Astrocyte (in vitro differentiated cells and primary cell): ENCODE measurements at regions not wholly inside any gene's neighbourhood (a gene's known extent, or its start where the extent isn't known, plus 50 kb on each side); places are given as distances from the start of the nearest gene placed in this dataset.
"Not testable (repeated sequence)": the region's sequence is repeated elsewhere in the genome, so short reads cannot be mapped to it uniquely, and the experiment has no call there.

Experiments used
- DNase-seq: peaks from one replicate; pipeline ENCODE4 v3.0.0-alpha.2; 2010; ENCODE audit warnings: low read depth
- FAIRE-seq: peaks from 2 replicates; lab custom pipeline; 2011; peaks lifted over from hg19 to GRCh38; lab: Jason Lieb, UNC
- H2AFZ ChIP-seq: 2 replicates; pipeline ENCODE4 v1.6.0; 2012; ENCODE audit warnings: low read depth, low read length, inconsistent platforms
- H3K27ac ChIP-seq: 2 replicates; pipeline ENCODE4 v1.5.1; 2011; ENCODE audit warnings: low read depth, low read length, inconsistent platforms
- H3K27me3 ChIP-seq: 2 replicates; pipeline ENCODE4 v1.6.0; 2011; ENCODE audit warnings: low read length, inconsistent platforms; ENCODE audit not compliant: insufficient read depth
- H3K36me3 ChIP-seq: 2 replicates; pipeline ENCODE4 v1.5.1; 2011; ENCODE audit warnings: low read length, inconsistent platforms; ENCODE audit not compliant: insufficient read depth
- H3K4me1 ChIP-seq: 2 replicates; pipeline ENCODE4 v1.5.1; 2011; ENCODE audit warnings: low read length, inconsistent platforms; ENCODE audit not compliant: insufficient read depth
- H3K4me2 ChIP-seq: 2 replicates; pipeline ENCODE4 v1.6.0; 2012; ENCODE audit warnings: low read length, inconsistent platforms
- H3K4me3 ChIP-seq: 2 replicates; pipeline ENCODE4 v1.5.1; 2011; ENCODE audit warnings: low read depth, mild to moderate bottlenecking, low read length, inconsistent platforms; ENCODE audit not compliant: insufficient read depth
- H3K79me2 ChIP-seq: 2 replicates; pipeline ENCODE4 v1.6.0; 2012; ENCODE audit warnings: mild to moderate bottlenecking, low read length, inconsistent platforms; ENCODE audit not compliant: insufficient read depth
- H3K9ac ChIP-seq: 2 replicates; pipeline ENCODE4 v1.6.0; 2012; ENCODE audit warnings: mild to moderate bottlenecking, low read length, inconsistent platforms
- H3K9me3 ChIP-seq: 2 replicates; pipeline ENCODE4 v1.5.1; 2012; ENCODE audit warnings: low read depth, mild to moderate bottlenecking, low read length, inconsistent platforms; ENCODE audit not compliant: insufficient read depth
- H4K20me1 ChIP-seq: 2 replicates; pipeline ENCODE4 v1.6.0; 2012; ENCODE audit warnings: low read length, inconsistent platforms; ENCODE audit not compliant: insufficient read depth
- H3K27ac Mint-ChIP-seq: one replicate; pipeline ENCODE4 v1.8.0; 2021; ENCODE audit warnings: mild to moderate bottlenecking, mixed read lengths; ENCODE audit not compliant: unreplicated experiment
- H3K27me3 Mint-ChIP-seq: one replicate; pipeline ENCODE4 v1.8.0; 2021; ENCODE audit warnings: low read depth, mixed read lengths; ENCODE audit not compliant: unreplicated experiment
- H3K36me3 Mint-ChIP-seq: one replicate; pipeline ENCODE4 v1.8.0; 2021; ENCODE audit warnings: low read depth, mixed read lengths; ENCODE audit not compliant: unreplicated experiment
- H3K4me1 Mint-ChIP-seq: one replicate; pipeline ENCODE4 v1.8.0; 2021; ENCODE audit warnings: low read depth, mixed read lengths; ENCODE audit not compliant: unreplicated experiment
- H3K4me3 Mint-ChIP-seq: one replicate; pipeline ENCODE4 v1.8.0; 2021; ENCODE audit warnings: mild to moderate bottlenecking, moderate library complexity, mixed read lengths; ENCODE audit not compliant: unreplicated experiment
- H3K9me3 Mint-ChIP-seq: one replicate; pipeline ENCODE4 v1.8.0; 2021; ENCODE audit warnings: mild to moderate bottlenecking, mixed read lengths; ENCODE audit not compliant: unreplicated experiment

DNA sequence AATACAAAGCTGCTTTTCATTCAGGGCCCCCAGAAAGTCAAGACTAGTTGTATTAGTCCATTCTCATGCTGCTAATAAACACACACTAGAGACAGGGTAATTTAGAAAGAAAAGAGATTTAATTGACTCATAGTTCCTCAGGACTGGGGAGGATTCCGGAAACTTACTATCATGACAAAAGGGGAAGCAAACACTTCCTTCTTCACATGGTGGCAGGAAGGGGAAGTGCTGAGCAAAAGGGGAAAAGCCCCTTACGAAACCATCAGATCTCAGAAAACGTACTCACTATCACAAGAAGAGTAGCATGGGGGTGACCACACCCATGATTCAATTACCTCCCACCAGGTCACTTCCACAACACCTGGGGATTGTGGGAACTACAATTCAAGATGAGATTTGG, 373.8 kb upstream of the FRG1 start:
- not testable (repeated sequence) for H3K4me1 ChIP-seq, H3K79me2 ChIP-seq, H3K36me3 Mint-ChIP-seq, H4K20me1 ChIP-seq, H3K4me2 ChIP-seq, H3K27me3 Mint-ChIP-seq, H3K36me3 ChIP-seq, FAIRE-seq, H3K4me3 ChIP-seq, H3K9me3 Mint-ChIP-seq, DNase-seq, H3K27ac Mint-ChIP-seq, H3K27me3 ChIP-seq, H3K27ac ChIP-seq, H3K9me3 ChIP-seq, H2AFZ ChIP-seq, H3K4me1 Mint-ChIP-seq, H3K9ac ChIP-seq, H3K4me3 Mint-ChIP-seq

DNA sequence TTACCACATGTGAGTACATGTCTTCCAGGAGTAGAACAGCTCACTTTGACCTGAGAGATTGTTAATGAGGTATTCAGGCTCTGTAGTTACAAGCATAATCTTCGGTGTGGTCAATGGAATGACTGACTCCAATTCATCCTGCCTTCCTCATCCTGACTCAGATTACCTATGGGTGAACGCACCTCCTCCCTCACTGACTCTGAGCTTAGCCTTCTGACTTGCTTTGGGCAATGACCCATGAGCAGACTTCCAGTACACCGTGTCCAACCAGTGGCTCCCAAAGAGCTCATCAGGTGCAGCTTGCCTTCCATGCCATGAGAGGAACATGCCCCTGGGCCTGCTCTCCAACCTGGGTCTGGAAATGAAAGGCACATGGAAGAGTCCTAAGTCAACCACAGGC, 361.0 kb upstream of the FRG1 start:
- H3K4me1 ChIP-seq, H3K27me3 Mint-ChIP-seq, H3K4me1 Mint-ChIP-seq, H2AFZ ChIP-seq, H3K36me3 Mint-ChIP-seq, H4K20me1 ChIP-seq, H3K9me3 Mint-ChIP-seq, H3K9me3 ChIP-seq, H3K4me3 ChIP-seq, FAIRE-seq, H3K4me3 Mint-ChIP-seq, H3K27ac Mint-ChIP-seq, H3K4me2 ChIP-seq, H3K27ac ChIP-seq, H3K27me3 ChIP-seq, DNase-seq, H3K9ac ChIP-seq, H3K79me2 ChIP-seq, H3K36me3 ChIP-seq: not testable (repeated sequence)

- not testable (repeated sequence) for FAIRE-seq, H3K36me3 ChIP-seq, H3K27ac Mint-ChIP-seq, H3K36me3 Mint-ChIP-seq, H3K4me2 ChIP-seq, H3K9me3 Mint-ChIP-seq, H3K79me2 ChIP-seq, H4K20me1 ChIP-seq, H3K4me3 Mint-ChIP-seq, H3K27ac ChIP-seq, H3K4me3 ChIP-seq, H3K9ac ChIP-seq, H3K9me3 ChIP-seq, H2AFZ ChIP-seq, DNase-seq, H3K27me3 ChIP-seq, H3K4me1 Mint-ChIP-seq, H3K4me1 ChIP-seq, H3K27me3 Mint-ChIP-seq
These were observed 353.6 kb upstream of the FRG1 start for GRCh38 chr4:189586908-189587632.

- H3K9me3 ChIP-seq, H4K20me1 ChIP-seq, H3K36me3 Mint-ChIP-seq, H3K4me1 Mint-ChIP-seq, H3K27me3 Mint-ChIP-seq, H3K79me2 ChIP-seq, H3K27me3 ChIP-seq, H3K27ac ChIP-seq, DNase-seq, H3K4me2 ChIP-seq, H3K9ac ChIP-seq, H3K9me3 Mint-ChIP-seq, H3K4me3 ChIP-seq, H2AFZ ChIP-seq, H3K4me1 ChIP-seq, H3K27ac Mint-ChIP-seq, H3K36me3 ChIP-seq, FAIRE-seq, H3K4me3 Mint-ChIP-seq: not testable (repeated sequence)
These were observed 351.5 kb upstream of the FRG1 start for GRCh38 chr4:189589201-189589600.
